ENCODE measurements at regions not wholly inside any gene's neighbourhood (a gene's known extent, or its start where the extent isn't known, plus 50 kb on each side); places are given as distances from the start of the nearest gene placed in this dataset.

DNA sequence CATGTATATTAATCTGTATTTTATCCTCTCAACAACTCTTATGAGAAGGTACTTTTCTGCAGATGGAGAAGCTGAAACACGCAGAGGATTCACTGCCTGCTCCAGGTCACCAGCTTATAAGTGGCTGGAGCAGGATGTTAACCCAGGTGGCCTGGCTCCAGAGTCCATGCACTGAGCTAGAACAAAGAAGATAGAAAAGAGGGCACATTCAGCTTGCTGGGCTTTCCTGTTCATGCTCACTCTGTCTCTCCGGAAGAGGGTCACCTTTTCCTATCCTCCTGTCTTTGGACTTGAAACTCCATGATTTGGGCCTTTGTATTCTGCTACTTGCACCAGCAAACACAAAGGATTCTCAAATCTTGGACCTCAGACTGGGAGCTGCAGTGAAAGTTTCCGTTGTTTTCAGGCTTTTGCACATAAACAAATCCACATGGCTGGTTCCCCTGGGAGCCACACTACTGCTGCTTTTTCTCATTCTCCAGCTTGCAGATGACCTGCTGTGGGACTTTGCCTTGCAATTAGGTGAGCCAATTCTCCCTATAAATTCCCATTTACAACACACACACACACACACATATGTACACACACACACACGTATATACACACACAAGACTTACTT, 117.3 kb upstream of the GRK3 start:
- BruUV-seq (replicated peaks) = no TSS peak
- Histone ChIP-seq H3K4me1 (ENCODE audit: control insufficient read depth in 1 of 2, insufficient read depth in 2 of 2, low read length in 2 of 2) (peaks cover 8 to 12% of the 10 kb centered on the region in 2 experiments; a peak in 3 of 4 replicates), H3K27ac (ENCODE audit: low read depth, low read length) (no peak overlapping the region), H3K9me3 (ENCODE audit: control insufficient read depth in 1 of 2, insufficient read depth in 1 of 2, low read depth in 1 of 2, low read length in 2 of 2) (no peaks in the 10 kb centered on the region), H2AFZ (ENCODE audit: low read depth, low read length, poor library complexity, severe bottlenecking) (peak overlapping the region; percentile 63), H3K4me2 (ENCODE audit: low read length) (peak overlapping the region; percentile 91), H4K20me1 (ENCODE audit: insufficient read depth) (no peaks in the 10 kb centered on the region), H3K9ac (ENCODE audit: low read length) (peak overlapping the region; percentile 85; the same call in 1 of the 2 replicates), H3K27me3 (ENCODE audit: insufficient read depth, low read length) (no peaks in the 10 kb centered on the region), H3K79me2 (ENCODE audit: insufficient read depth, low read length) (peaks cover 42% of the 10 kb centered on the region), H3K9me2 (ENCODE audit: insufficient read depth) (no peaks in the 10 kb centered on the region), H3K4me3 (replicated peaks in 1 of 2; ENCODE audit: low read depth in 1 of 2, low read length in 2 of 2) (peak overlapping the region; percentile 82 to 94; a peak in 3 of 4 replicates), H3K36me3 (ENCODE audit: control insufficient read depth in 1 of 2, insufficient read depth in 2 of 2, low read length in 2 of 2) (peaks cover 0 to 4% of the 10 kb centered on the region in 2 experiments; a peak in 1 of 4 replicates)
- ChIA-PET RAD21 (ENCODE audit: low non-redundant PET in 1 of 2, low total read pairs in 2 of 2, uncharacterized antibody in 2 of 2, unreplicated experiment in 2 of 2) (no interaction called here), CTCF (interaction anchor here (0.9 to 2.1 kb wide), 3 partner anchors 15 to 46 kb away, joined by 3 to 6 read pairs (median 3); no protein-coding TSS in a partner anchor), POLR2A (no interaction called here)
- DNase-seq (ENCODE audit: low read depth, low spot score) (no peak), ATAC-seq (no peak)
- no peak for TF ChIP-seq YY1 (IDR thresholded peaks at IDR 0.05; ENCODE audit: extremely low read depth, insufficient replicate concordance, low read depth, low read length)
- TF ChIP-seq SIN3A (IDR thresholded peaks at IDR 0.05; ENCODE audit: low read depth) = no peak
- no peak for TF ChIP-seq ZNF274 (IDR thresholded peaks at IDR 0.05; ENCODE audit: low read depth, low read length)
- no peak for TF ChIP-seq EGR1 (IDR thresholded peaks at IDR 0.05; ENCODE audit: low read depth)
- no peak for TF ChIP-seq EZH2 (IDR thresholded peaks at IDR 0.05)
- TF ChIP-seq, protein P1, sequence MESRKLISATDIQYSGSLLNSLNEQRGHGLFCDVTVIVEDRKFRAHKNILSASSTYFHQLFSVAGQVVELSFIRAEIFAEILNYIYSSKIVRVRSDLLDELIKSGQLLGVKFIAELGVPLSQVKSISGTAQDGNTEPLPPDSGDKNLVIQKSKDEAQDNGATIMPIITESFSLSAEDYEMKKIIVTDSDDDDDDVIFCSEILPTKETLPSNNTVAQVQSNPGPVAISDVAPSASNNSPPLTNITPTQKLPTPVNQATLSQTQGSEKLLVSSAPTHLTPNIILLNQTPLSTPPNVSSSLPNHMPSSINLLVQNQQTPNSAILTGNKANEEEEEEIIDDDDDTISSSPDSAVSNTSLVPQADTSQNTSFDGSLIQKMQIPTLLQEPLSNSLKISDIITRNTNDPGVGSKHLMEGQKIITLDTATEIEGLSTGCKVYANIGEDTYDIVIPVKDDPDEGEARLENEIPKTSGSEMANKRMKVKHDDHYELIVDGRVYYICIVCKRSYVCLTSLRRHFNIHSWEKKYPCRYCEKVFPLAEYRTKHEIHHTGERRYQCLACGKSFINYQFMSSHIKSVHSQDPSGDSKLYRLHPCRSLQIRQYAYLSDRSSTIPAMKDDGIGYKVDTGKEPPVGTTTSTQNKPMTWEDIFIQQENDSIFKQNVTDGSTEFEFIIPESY (IDR thresholded peaks at IDR 0.05; ENCODE audit: extremely low read depth, insufficient replicate concordance, low read length) = no peak
- TF ChIP-seq, protein P2, sequence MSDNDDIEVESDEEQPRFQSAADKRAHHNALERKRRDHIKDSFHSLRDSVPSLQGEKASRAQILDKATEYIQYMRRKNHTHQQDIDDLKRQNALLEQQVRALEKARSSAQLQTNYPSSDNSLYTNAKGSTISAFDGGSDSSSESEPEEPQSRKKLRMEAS (IDR thresholded peaks at IDR 0.05) = no peak
- TF ChIP-seq, protein P3, sequence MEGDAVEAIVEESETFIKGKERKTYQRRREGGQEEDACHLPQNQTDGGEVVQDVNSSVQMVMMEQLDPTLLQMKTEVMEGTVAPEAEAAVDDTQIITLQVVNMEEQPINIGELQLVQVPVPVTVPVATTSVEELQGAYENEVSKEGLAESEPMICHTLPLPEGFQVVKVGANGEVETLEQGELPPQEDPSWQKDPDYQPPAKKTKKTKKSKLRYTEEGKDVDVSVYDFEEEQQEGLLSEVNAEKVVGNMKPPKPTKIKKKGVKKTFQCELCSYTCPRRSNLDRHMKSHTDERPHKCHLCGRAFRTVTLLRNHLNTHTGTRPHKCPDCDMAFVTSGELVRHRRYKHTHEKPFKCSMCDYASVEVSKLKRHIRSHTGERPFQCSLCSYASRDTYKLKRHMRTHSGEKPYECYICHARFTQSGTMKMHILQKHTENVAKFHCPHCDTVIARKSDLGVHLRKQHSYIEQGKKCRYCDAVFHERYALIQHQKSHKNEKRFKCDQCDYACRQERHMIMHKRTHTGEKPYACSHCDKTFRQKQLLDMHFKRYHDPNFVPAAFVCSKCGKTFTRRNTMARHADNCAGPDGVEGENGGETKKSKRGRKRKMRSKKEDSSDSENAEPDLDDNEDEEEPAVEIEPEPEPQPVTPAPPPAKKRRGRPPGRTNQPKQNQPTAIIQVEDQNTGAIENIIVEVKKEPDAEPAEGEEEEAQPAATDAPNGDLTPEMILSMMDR (IDR thresholded peaks at IDR 0.05 in 2 of 3, conservative IDR thresholded peaks at IDR 0.05 in 1 of 3; ENCODE audit: borderline replicate concordance in 1 of 3, insufficient read depth in 1 of 3, low read depth in 2 of 3, low read length in 2 of 3) = no peak
- intact Hi-C loops (cut with micrococcal nuclease) = loop anchor here (2.0 to 5.0 kb wide), 3 partner anchors 84 to 325 kb away; no protein-coding TSS in a partner anchor
